ENCODE measurements at regions not wholly inside any gene's neighbourhood (a gene's known extent, or its start where the extent isn't known, plus 50 kb on each side); places are given as distances from the start of the nearest gene placed in this dataset.
"Not testable (repeated sequence)": the region's sequence is repeated elsewhere in the genome, so short reads cannot be mapped to it uniquely, and the experiment has no call there.

DNA sequence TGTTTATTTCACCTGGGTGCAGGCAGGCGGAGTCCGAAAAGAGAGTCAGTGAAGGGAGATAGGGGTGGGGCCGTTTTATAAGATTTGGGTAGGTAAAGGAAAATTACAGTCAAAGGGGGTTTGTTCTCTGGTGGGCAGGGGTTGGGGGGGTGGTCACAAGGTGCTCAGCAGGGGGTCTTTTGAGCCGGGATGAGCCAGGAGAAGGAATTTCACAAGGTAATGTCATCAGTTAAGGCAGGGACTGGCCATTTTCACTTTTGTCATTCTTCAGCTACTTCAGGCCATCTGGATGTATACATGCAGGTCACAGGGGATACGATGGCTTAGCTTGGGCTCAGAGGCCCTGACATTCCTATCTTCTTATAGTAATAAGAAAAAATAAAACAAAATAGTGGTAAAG, 220.3 kb upstream of the ZNF608 start:
- DNase-seq (ENCODE audit: low read depth): not testable (repeated sequence)

DNA sequence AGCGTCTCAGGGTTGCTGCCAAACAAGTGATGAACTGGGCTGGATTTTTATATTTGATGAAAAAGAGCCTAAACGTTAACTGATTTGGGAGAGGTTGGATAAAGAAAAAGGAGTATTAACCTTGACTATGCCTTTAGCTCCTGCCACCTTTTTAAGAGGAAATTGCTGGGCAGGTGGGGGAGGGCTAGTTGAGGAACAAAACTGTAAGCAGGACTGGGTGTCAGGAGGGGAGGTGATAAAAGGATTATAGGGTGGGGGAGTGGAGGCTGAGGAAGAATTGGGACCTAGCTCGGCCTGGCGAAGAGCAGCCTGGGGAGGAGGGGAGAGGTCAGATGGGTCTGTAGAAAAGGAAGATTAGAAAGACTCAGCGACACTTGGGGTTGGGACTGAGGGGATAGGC, 223.9 kb upstream of the ZNF608 start:
- not testable (repeated sequence) for DNase-seq (ENCODE audit: low read depth)

DNA sequence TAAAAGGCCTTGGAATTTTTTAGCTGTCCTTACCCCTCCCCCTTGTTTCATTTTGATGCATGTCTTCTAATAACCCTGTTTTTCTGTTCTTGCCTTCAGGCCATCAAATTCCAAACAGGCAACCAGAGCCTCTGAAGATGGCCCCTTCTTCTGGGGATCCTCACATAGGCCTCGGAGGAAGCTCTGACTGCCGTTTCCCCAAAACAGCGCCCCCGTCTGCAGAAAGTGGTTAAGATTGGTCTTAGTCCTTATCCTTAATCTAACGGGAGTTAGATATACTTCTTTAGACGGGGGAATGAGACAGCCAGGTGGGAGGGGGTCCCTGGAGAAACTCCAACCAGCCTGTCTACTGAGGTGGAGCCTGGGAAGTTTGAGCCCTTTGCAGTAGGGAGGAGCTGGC, 226.3 kb upstream of the ZNF608 start:
- no peak for DNase-seq (ENCODE audit: low read depth)

DNA sequence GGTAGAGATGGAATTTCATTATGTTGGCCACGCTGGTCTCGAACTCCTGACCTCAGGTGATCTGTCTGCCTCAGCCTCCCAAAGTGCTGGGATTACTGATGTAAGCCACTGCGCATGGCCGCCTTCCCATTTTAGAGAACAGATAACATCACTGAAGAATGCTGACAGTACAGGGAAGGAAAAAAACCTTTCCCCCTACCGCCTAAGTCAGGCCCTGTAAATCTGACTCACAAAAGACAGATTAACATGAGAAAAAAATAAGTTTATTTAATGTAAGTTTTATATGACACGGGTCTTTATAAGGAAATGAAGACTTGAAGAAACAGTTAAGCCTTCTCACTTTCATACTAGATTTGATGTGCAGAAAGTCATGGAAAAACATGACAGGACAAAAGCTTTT, 227.2 kb upstream of the ZNF608 start:
- DNase-seq (ENCODE audit: low read depth): no peak

DNA sequence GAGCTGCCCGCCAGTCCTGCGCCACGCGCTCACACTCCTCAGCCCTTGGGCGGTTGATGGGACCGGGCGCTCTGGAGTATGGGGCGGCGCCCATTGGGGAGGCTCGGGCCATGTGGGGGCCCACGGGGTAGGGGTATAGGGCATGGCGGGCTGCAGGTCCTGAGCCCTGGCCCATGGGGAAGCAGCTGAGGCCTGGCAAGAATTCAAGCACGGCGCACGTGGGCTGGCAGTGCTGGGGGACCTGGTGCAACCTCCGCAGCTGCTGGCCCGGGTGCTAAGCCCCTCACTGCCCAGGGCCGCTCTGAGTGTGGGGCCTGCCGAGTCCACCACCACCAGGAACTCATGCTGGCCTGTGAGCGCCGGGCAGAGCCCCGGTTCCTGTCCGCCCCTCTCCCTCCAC, 229.6 kb upstream of the ZNF608 start:
- DNase-seq (ENCODE audit: low read depth): no peak

DNA sequence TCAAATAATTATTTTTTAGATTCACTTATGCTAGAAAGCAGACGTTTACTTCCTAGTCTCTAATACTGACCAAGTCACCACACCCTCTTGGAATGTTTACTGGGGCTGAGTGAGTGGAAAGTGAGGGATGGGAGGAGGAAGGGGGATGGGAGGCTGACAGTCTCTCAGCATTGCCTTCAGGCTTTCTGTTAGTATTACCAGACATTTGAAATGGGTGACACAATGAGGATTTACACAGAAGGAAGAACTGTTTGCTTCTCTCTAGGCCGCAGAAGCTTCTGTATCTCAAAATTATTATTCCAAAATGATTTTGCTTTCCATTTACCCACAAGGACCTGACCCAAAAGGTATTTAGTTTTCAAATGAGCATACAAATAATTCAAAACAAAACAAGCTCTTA, 232.8 kb upstream of the ZNF608 start:
- DNase-seq (ENCODE audit: low read depth): no peak

DNA sequence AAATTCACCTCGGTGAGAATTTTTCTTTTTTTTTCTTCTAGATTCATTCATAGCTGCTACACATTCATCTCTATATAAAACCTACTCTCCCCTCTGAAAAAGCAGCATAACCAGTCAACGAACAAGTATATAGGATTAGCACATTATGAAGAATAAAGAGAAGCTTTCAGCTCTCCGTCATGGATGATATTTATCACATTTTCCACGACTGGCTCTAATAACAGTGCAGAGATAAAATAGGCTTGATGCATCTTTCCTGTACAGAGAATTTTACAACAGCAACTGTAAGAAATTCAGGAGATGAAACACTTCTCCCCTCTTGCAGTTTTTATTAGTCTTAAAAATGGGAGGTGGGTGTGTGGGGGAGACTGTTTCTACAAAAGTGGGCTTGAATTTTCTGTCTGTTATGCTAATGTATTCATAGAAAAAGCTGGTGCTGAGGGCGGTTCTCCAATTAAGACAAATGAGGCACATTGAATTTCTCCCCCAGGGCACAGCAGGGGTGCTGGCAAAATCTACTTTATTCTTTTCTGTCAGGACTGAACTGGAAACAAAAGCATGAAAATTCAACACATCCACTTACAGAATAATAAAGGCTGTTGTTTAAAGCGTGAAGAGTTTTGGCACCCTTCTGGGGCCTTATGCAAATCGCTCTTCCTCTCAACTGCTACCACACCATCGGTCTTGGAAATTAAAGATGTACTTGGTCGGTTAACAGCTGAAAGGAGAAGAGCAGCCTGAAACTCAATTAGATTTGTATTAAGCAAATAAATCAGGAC, 233.9 kb upstream of the ZNF608 start:
- DNase-seq (ENCODE audit: low read depth): no peak

DNA sequence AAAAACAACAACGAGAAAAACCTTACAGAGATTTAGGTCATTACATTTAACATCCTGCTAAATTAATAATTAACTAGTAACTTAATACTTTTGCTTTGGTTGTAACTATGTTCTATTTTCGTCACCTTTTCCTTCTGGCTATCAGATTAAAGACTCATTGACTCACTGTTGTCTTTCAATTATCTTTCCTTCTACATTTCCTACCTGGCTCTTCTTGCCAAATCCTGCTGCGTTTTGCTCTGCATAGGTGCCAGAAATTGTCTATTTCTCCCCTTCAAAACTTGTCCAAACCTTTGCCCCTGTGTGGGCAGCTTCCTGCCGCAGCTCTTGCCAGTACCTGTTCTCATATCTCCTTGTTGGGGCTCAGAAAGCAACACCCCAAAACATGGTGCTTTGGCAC, 235.5 kb upstream of the ZNF608 start:
- no peak for DNase-seq (ENCODE audit: low read depth)

DNA sequence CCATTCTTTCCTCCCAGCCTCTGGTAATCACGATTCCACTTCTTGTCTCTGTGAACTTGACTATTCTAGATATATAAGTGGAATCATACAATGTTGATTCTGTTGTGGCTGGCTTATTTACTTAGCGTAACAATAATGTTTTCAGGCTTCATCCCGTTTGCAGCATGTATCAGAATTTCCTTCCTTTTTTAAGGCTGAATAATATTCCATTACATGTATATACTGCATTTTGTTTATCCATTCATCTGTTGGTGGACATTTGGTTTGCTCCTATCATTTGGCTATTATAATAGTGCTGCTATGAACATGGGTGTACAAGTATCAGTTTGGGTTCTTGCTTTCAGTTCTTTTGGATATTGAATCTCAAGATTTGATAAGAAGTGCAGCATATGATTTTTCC, 239.7 kb upstream of the ZNF608 start:
- no peak for DNase-seq (ENCODE audit: low read depth)

DNA sequence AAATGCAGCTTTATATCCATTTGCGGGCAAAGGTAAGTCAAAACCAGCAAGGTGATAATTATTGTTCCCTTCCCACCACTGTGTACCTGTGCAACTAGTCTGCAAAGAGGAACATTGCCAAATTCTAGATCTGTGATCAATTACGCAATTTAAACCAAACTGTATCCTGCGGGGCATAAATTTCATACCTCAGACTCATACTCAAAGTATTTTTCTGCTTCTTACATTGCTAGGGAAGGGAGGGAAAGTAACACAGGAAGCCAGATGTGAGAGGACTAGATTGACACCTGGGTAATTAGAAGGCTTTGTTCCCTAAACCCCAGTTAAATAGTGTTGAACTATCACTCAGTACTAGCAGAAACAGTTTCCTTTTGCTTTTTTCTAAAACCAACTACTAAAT, 240.2 kb upstream of the ZNF608 start:
- DNase-seq (ENCODE audit: low read depth): no peak

DNA sequence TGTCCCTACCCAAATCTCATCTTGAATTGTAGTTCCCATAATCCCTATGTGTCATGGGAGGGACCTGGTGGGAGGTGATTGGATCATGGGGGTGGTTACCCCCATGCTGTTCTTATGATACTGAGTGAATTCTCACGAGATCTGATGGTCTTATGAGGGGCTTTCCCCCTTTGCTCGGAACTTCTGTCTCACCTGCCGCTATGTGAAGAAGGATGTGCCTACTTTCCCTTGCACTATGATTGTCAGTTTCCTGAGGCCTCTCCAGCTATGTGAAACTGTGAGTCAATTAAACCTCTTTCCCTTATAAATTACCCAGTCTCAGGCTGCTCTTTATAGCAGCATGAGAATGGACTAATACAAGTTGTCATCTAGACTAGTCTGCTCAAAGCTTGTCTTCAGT, 241.3 kb upstream of the ZNF608 start:
- not testable (repeated sequence) for DNase-seq (ENCODE audit: low read depth)

DNA sequence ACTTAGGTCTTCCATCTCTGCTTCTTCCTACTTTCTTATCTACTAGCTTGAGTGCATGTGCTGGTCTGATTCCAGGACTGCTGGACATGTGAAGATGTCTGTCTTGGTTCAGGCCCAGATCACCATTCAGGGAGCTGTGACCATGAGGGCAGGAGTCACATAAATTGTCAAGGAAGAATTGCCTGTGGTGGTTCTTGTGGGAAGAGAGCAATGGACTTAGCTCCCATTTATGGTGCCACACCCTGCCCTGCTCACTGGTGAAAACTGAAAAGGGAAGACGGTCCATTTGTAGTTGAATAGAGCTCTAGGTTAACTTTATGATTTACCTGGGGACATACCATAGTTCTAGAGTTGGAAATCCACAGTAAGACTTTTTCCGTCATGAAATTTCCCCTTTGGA, 244.3 kb upstream of the ZNF608 start:
- DNase-seq (ENCODE audit: low read depth): no peak

DNA sequence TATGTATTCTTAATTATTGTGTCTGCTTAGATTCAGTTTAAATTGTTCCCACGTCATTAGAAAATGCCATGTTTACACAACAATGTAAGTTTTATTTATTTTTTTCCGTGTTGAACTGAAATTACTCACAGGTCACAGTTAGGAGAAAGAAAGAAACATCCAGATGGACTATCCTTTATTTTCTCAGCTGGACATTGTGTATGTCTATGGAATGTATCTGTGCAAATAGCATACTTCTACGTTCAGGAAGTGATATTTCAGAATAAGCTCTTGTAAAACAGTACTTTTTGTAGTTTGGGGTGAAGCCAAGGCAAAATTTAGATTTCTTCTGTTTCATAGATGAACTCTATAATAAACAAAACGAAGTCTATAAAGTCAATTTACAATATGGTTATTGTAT, 249.0 kb upstream of the ZNF608 start:
- no peak for DNase-seq (ENCODE audit: low read depth)

DNA sequence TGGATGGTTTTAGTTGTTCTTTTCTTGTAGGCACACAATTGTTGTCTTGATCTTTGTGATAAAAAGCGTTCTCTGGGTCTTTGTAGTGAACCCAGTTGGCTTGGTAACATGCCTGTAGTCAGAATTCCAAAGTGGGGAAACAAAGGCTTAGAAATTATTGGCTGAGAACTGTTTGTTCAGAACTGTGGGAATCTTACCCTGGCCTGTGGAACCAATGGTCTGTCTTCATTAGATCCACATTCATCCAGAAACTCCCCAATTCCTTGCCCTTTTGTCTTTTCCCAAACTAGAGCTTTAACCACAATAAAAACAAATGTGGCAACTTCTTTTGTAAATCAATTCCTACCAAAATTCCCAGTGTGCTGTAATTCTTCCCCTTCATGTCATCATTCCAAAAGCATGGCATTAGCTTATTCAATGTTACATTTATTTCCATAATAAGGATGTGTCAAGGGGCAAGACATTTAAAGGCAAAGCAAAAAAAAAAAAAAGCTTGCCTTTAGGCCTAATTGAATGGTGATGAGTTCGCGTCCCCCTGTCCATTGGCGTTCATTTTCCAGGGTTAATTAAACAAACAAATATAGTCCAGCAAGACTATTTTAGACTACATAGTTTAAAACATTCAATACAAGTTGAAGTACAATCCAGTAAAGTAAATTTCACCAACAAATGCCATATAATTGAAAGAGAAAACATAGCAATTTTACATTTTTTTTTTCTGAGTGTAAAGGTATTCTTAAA, 249.8 kb upstream of the ZNF608 start:
- peak; percentile 3 for DNase-seq (ENCODE audit: low read depth)

DNA sequence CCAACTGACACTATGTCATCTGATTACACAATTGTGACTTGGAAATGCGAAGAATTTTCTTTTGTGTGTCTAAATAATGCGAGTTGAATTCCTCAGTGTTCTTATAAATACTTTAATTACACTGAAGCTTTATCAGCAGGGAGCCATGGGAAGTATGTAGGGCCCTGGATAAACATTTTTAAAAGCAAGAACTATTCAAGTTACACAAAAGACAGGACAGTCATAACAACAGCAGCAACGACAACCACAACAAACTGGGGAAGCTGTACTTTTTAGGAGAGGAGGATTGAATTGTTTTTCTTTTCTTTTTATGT, 250.3 kb upstream of the ZNF608 start:
- peak; percentile 9 for DNase-seq (ENCODE audit: low read depth)

DNA sequence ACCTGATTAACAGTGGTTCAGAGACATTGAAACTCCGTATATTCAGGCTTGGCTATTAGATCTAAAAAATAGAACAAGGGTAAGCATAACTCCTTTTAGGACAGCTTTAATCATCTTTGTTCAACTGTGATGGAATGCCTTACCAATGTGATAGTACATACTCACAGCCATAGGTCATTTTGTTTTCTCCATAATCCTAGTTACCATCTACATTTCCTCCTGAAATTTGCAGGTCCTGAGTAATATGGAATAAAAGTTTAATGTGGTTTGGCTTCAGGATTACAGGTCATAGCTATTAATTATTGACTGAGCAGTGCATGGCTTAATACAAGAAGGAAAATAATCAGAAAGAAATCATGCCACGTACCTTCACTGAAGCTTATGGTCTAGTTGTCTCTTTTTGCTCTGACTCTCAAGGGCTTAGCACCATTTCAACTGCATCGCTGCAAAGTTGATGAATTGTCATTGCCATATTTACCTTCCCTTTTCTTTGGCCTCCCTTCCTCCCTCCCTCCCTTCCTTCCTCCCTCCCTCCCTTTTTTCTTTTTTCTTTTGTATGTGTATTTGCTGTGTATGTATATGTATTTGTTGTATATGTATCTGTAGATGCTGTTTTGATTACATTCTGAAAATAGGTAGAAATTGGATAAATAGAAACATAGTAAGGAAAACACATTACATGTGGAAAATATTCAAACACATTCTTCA, 250.9 kb upstream of the ZNF608 start:
- DNase-seq (ENCODE audit: low read depth): no peak

DNA sequence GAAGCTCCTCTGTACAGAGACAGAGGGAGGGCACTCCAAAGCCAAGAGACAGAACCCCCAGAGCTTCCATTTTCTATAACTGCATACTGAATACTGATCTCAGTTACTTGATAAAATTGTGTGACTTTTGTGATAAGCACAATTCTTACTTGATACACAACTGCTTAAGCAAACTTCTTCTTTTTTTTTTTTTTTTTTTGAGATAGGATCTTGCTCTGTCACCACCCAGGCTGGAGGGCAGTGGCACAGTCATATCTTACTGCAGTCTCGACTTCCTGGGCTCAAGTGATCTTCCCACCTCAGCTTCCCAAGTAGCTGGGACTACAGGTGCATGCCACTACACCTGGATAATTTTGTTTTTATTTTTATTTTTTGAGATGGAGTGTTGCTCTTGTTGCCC, 252.1 kb upstream of the ZNF608 start:
- DNase-seq (ENCODE audit: low read depth): no peak

DNA sequence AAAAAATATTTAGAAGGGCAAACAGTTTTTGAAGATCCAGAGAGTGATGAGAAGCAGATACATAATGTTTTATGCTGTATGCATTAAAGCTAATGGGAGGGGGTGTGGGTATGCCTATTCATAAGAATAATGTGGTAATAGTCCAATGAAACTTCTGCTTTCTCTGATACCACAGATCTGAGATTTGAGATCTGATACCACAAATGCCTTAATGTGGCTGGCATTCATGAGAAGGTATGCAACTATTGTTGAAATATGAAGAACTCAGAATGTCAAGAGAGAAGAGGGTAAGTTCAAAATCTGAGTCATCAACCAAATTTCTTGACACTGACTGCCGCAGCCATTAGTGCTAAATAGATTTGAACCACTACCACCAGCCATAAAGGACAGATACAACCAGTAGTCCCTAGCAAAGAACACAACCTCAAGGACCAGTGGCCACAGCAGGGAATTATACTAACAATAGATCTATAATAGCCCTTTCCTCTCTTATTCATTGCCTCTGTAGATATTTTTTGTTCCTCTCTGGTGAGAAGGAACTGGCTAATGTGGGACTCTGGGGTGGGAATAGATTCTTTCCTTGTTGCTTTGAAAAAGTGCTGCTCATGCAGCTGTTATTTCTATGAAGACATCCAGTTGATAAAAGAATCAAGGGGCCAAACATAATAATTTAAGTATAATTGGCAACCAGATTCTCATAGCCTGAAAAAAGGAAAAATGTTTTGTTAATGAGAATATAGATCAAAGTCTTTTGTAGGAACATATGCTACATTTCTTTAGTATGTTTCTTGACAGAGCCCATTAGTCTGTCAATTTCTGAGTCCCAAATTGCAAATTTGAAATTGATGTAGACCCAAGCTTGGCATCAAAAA, 256.5 kb upstream of the ZNF608 start:
- DNase-seq (ENCODE audit: low read depth): no peak

DNA sequence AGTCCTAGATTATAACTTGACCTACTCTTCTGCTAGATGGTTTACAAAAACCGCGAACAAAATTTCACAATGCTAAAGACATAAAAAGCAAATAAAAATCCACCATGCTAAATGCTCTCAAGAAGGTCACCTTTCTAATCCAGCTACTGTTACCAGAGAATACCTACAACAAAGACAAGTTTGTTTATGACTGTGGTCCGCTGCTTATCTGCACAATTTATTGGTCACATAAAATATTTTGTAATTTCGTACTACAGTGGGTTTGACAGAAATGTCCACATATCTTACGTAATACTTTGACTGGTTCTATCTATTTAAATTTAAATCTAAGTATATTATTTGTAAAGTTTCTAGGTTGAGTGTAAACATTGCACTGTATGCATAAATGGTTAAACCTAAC, 257.6 kb upstream of the ZNF608 start:
- DNase-seq (ENCODE audit: low read depth): no peak

DNA sequence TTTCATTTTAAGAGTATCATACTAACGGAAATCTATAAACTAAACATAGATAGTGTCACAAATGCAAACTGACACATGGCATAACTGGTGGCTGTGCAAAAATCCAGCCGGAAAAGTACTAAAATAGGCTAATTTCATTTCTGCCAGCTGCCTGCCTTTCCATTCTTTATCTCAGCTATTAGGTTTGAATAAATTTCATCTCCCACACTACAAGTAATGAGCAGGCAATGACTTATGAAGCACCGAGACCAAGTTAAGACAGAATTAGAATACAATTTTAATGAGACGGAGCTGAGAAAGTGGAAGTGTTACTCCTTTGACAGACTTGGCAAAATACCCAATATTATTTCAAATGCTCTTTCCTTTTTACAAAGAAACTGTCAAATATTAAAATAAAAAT, 258.8 kb upstream of the ZNF608 start:
- no peak for DNase-seq (ENCODE audit: low read depth)

DNA sequence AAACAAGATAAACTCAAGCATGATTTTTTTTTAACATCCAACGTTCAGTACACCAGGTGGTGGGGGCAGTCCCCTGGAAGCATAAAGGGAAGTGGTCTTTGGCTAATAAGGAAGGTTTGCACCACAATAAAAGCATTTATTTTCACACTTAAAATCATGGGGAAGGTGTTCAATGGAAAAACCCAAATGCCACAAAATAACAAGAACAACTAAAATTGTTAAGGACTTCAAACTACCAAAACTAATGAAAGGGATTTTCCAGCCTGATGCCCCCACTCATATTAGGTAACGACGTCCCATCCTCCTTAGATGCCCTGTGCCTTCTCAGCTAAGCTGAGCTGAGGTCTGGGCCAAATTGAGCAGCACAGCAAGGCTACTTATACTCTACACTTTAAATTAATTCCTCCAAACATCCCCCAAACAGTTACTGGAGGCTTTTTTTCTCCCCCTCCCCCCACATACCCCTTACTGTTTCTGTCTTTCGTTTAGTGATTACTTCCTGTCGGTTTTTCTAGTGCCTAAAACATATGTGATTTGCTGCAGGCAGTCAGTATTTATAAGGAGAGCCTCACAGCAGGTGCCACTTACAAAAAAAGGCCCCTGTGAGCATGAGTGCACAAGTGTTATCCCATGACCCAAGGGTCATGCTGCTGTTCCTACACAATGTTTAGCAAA, 259.7 kb upstream of the ZNF608 start:
- DNase-seq (ENCODE audit: low read depth): no peak

DNA sequence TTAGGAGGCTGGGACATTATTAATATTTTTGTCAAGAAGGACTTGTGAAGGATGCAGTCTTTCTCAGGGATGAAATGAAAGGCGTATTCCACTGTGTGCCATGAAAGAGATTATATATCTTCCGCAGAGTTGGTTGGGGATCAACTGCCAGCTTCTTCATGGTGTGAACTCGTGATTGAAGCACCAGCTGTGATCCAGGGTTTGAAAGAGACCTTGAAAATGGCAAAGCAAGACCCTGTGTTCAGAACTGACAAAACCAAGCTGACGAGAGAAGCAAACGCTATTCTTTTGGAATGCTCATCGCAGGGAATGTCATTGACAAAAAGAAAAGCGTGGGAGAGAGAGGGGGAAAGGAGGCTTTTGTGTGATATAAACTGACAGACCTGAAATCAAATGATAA, 263.9 kb upstream of the ZNF608 start:
- DNase-seq (ENCODE audit: low read depth): no peak
